PC-3 (cell line): ENCODE measurements at regions not wholly inside any gene's neighbourhood (a gene's known extent, or its start where the extent isn't known, plus 50 kb on each side); places are given as distances from the start of the nearest gene placed in this dataset.

Source experiments
- ATAC-seq: fragments of 200-7000 bp; cut with Tn5 transposase; 2 replicates; pipeline ENCODE4 v1.9.1; 2020; ENCODE audit warnings: mild to moderate bottlenecking, moderate library complexity
- BruUV-seq: library from RNA; stranded (reverse); fragments of 400-500 nt; replicated peaks from 2 replicates; lab custom pipeline; 2021; lab: Mats Ljungman, UMichigan
- CTCF ChIA-PET: fragments of 300-600 bp; sonication (Branson Sonifier 250); formaldehyde crosslinking; loops from one replicate; lab custom pipeline; 2022; ENCODE audit warnings: antibody characterized with exemption; lab: Charles Lee
- POLR2A ChIA-PET: fragments of 300-600 bp; sonication (Branson Sonifier 250); formaldehyde crosslinking; loops from one replicate; lab custom pipeline; 2022; ENCODE audit warnings: antibody characterized with exemption; ENCODE audit not compliant: unreplicated experiment; lab: Charles Lee
- DNase-seq: peaks from one replicate; pipeline ENCODE4 v3.0.0-alpha.2; 2015
- H2AFZ ChIP-seq: fragments of 300-600 bp; sonication (generic); 2 replicates; pipeline ENCODE4 v1.6.0; 2016; ENCODE audit warnings: antibody characterized with exemption, low read length
- H3F3A ChIP-seq: fragments of 300-600 bp; sonication (generic); one replicate; pipeline ENCODE4 v1.6.0; 2017; ENCODE audit warnings: antibody characterized with exemption, low read length, control low read depth, mild to moderate bottlenecking; ENCODE audit not compliant: unreplicated experiment
- H3K27ac ChIP-seq: fragments of 300-600 bp; sonication (generic); 2 replicates; pipeline ENCODE4 v1.5.1; 2016; ENCODE audit warnings: mild to moderate bottlenecking, low read length
- H3K27me3 ChIP-seq: fragments of 300-600 bp; sonication (generic); 2 replicates; pipeline ENCODE4 v1.6.1; 2016; ENCODE audit warnings: low read length, mixed read lengths
- H3K36me3 ChIP-seq: fragments of 300-600 bp; sonication (generic); 2 replicates; pipeline ENCODE4 v1.6.1; 2016; ENCODE audit warnings: low read depth, mixed run types, low read length, mixed read lengths
- H3K4me1 ChIP-seq: fragments of 300-600 bp; sonication (generic); 2 replicates; pipeline ENCODE4 v1.5.1; 2016; ENCODE audit warnings: low read length; ENCODE audit not compliant: insufficient read depth
- H3K4me2 ChIP-seq: fragments of 300-600 bp; sonication (generic); 2 replicates; pipeline ENCODE4 v1.6.0; 2016; ENCODE audit warnings: low read length
- H3K4me3 ChIP-seq: fragments of 300-600 bp; sonication (generic); 2 replicates; pipeline ENCODE4 v1.5.1; 2016; ENCODE audit warnings: mild to moderate bottlenecking, low read length, mixed read lengths
- H3K79me2 ChIP-seq: fragments of 300-600 bp; sonication (generic); 2 replicates; pipeline ENCODE4 v1.6.1; 2017; ENCODE audit warnings: low read length, mixed read lengths
- H3K9ac ChIP-seq: fragments of 300-600 bp; sonication (generic); 2 replicates; pipeline ENCODE4 v1.6.0; 2016; ENCODE audit warnings: mild to moderate bottlenecking, low read length
- H3K9me2 ChIP-seq: fragments of 300-600 bp; sonication (generic); replicated peaks from 2 replicates; pipeline ENCODE4 v1.6.1; 2016; ENCODE audit warnings: mixed run types, low read length, mixed read lengths
- H3K9me3 ChIP-seq: fragments of 300-600 bp; sonication (generic); 2 replicates; pipeline ENCODE4 v1.6.1; 2016; ENCODE audit warnings: low read length, mixed read lengths
- H4K20me1 ChIP-seq: fragments of 300-600 bp; sonication (generic); 2 replicates; pipeline ENCODE4 v1.6.1; 2016; ENCODE audit warnings: low read length, mixed read lengths
- CTCF ChIP-seq: fragments of 300-600 bp; sonication (generic); conservative IDR thresholded peaks from 2 replicates; pipeline ENCODE4 v1.5.1; 2017; ENCODE audit warnings: antibody characterized with exemption, low read depth, mild to moderate bottlenecking, low read length
- EZH2 ChIP-seq: fragments of 300-600 bp; sonication (generic); IDR thresholded peaks from one replicate; pipeline ENCODE4 v1.6.1; 2017; ENCODE audit warnings: antibody characterized with exemption, mild to moderate bottlenecking, low read length; ENCODE audit not compliant: unreplicated experiment
- EZH2phosphoT487 ChIP-seq: fragments of 300-600 bp; sonication (generic); IDR thresholded peaks from 2 replicates; pipeline ENCODE4 v1.6.1; 2018; ENCODE audit warnings: mild to moderate bottlenecking, antibody characterized with exemption, low read length, borderline replicate concordance
- intact Hi-C: fragments of 100-400 bp; cut with micrococcal nuclease; formaldehyde crosslinking; loops from 2 replicates; pipeline ENCODE4 v1.9.0; 2023

- H3F3A ChIP-seq: peaks cover 13% of the 10 kb centered on the region
- intact Hi-C loops: loop anchor here (1.0 to 2.0 kb wide), 3 partner anchors 28 to 52 kb away; no protein-coding TSS in a partner anchor
- H3K4me2 ChIP-seq: peak overlapping the region; percentile 67
- TF ChIP-seq EZH2 (no peak), EZH2phosphoT487 (no peak), CTCF (no peak)
- H4K20me1 ChIP-seq: no peaks in the 10 kb centered on the region
- H2AFZ ChIP-seq: no peak overlapping the region
- H3K4me1 ChIP-seq: peaks cover 80% of the 10 kb centered on the region
- peak overlapping the region; percentile 82 for H3K9ac ChIP-seq
- no peaks in the 10 kb centered on the region for H3K9me3 ChIP-seq
- H3K36me3 ChIP-seq: no peaks in the 10 kb centered on the region
- ChIA-PET POLR2A (interaction anchor here (0.6 to 0.8 kb wide), 3 partner anchors 42 to 171 kb away, joined by 3 read pairs; no protein-coding TSS in a partner anchor), CTCF (no interaction called here)
- no peaks in the 10 kb centered on the region for H3K9me2 ChIP-seq
- peak overlapping the region; percentile 99 for H3K27ac ChIP-seq
- H3K27me3 ChIP-seq: no peaks in the 10 kb centered on the region
- H3K79me2 ChIP-seq: no peaks in the 10 kb centered on the region
- DNase-seq (peak; percentile 96), ATAC-seq (peak; percentile 76)
- H3K4me3 ChIP-seq: 0 out of 2 replicates have a peak overlapping the region, but pooled peaks have one; percentile 2
- BruUV-seq: no TSS peak
Measured at GRCh38 chr9:22211588-22212360, 202.7 kb upstream of the CDKN2B start.

GRCh38 chr9:22214021-22214420 lies 204.9 kb upstream of the CDKN2B start:
- Histone ChIP-seq H3K4me3 (no peak overlapping the region), H3K27me3 (no peaks in the 10 kb centered on the region), H4K20me1 (no peaks in the 10 kb centered on the region), H3F3A (peaks cover 13% of the 10 kb centered on the region), H3K9me3 (no peaks in the 10 kb centered on the region), H3K79me2 (no peaks in the 10 kb centered on the region), H3K4me2 (no peak overlapping the region; the same call in 1 of the 2 replicates), H3K9me2 (no peaks in the 10 kb centered on the region), H3K9ac (peak overlapping the region; percentile 64), H3K4me1 (peaks cover 76% of the 10 kb centered on the region), H2AFZ (no peak overlapping the region), H3K36me3 (no peaks in the 10 kb centered on the region), H3K27ac (peak overlapping the region; percentile 99)
- ATAC-seq (no peak), DNase-seq (peak; percentile 12)
- POLR2A ChIA-PET: no interaction called here
- BruUV-seq: TSS peak; percentile 23
- intact Hi-C loops: loop anchor here (2.0 kb wide), 1 partner anchor 159 kb away; no protein-coding TSS in a partner anchor
- CTCF ChIA-PET: interaction anchor here (0.6 to 0.7 kb wide), 2 partner anchors 174 to 1363 kb away, joined by 8 to 9 read pairs; no protein-coding TSS in a partner anchor
- TF ChIP-seq CTCF (no peak), EZH2phosphoT487 (no peak), EZH2 (no peak)
